Right atrium auricular region (tissue), 2 donors: ENCODE measurements at regions not wholly inside any gene's neighbourhood (a gene's known extent, or its start where the extent isn't known, plus 50 kb on each side); places are given as distances from the start of the nearest gene placed in this dataset.

Experiments
- DNase-seq: peaks from one replicate; pipeline ENCODE4 v3.0.0-alpha.2; 2019; ENCODE audit warnings: low spot score
- H3K27ac ChIP-seq, 2 donors: fragments of 200-600 bp; sonication (generic); 1 replicate in 1 of 2; 2 replicates in 1 of 2; pipeline ENCODE4 v1.5.1; 2016 to 2019
- H3K27me3 ChIP-seq, 2 donors: fragments of 200-600 bp; sonication (generic); one replicate each; pipeline versions ENCODE4 v1.5.1 to v1.6.0; 2017 to 2019
- H3K36me3 ChIP-seq: fragments of 200-600 bp; sonication (generic); one replicate; pipeline ENCODE4 v1.5.1; 2016
- H3K4me1 ChIP-seq, 2 donors: fragments of 200-600 bp; sonication (generic); one replicate each; pipeline versions ENCODE4 v1.5.1 to v1.6.0; 2017 to 2019
- H3K4me3 ChIP-seq, 2 donors: fragments of 200-600 bp; sonication (generic); 1 replicate in 1 of 2; 2 replicates in 1 of 2; pipeline ENCODE4 v1.5.1; 2017 to 2019; ENCODE audit warnings: mild to moderate bottlenecking in 1 of 2, moderate library complexity in 1 of 2
- H3K9me3 ChIP-seq, 2 donors: fragments of 200-600 bp; sonication (generic); one replicate each; pipeline ENCODE4 v1.5.1; 2019
- TF ChIP-seq, protein P1 (sequence below), 2 donors: fragments of 200-600 bp; sonication (generic); IDR thresholded peaks; one replicate each; pipeline ENCODE4 v1.5.1; 2019; ENCODE audit warnings: antibody characterized with exemption in 2 of 2

DNA sequence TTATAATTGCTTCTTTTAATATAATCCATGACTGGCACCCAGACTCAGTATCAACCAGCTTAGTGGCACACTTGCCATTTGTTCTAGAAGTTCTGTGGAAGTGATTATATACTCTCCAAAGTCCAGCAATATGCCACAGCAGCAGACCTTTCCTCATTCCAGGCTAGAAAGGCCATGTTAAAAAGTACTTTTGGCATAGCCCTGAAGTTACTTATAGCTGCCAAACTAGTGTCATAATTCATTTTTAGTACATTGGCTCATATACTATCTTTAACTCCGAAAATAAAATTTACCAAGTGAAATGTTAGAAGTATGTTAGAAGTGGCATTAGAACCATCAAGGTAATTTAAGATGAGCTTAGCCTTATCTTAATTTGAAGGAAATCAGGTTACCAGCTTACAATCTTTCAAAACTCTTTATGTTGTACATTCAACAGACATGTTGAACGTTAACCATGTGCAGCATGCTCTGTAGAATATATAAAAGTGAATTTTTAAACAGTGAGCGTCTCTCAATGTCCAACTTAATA lies 714.2 kb upstream of the LCORL start:
- Histone ChIP-seq H3K4me1 (peaks cover 0 to 23% of the 10 kb centered on the region in 2 donors), H3K27me3 (no peaks in the 10 kb centered on the region), H3K36me3 (no peaks in the 10 kb centered on the region), H3K9me3 (no peaks in the 10 kb centered on the region), H3K27ac (no peak overlapping the region), H3K4me3 (no peak overlapping the region)
- DNase-seq = no peak
- TF ChIP-seq, protein P1, sequence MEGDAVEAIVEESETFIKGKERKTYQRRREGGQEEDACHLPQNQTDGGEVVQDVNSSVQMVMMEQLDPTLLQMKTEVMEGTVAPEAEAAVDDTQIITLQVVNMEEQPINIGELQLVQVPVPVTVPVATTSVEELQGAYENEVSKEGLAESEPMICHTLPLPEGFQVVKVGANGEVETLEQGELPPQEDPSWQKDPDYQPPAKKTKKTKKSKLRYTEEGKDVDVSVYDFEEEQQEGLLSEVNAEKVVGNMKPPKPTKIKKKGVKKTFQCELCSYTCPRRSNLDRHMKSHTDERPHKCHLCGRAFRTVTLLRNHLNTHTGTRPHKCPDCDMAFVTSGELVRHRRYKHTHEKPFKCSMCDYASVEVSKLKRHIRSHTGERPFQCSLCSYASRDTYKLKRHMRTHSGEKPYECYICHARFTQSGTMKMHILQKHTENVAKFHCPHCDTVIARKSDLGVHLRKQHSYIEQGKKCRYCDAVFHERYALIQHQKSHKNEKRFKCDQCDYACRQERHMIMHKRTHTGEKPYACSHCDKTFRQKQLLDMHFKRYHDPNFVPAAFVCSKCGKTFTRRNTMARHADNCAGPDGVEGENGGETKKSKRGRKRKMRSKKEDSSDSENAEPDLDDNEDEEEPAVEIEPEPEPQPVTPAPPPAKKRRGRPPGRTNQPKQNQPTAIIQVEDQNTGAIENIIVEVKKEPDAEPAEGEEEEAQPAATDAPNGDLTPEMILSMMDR (IDR thresholded peaks at IDR 0.05) = no peak

DNA sequence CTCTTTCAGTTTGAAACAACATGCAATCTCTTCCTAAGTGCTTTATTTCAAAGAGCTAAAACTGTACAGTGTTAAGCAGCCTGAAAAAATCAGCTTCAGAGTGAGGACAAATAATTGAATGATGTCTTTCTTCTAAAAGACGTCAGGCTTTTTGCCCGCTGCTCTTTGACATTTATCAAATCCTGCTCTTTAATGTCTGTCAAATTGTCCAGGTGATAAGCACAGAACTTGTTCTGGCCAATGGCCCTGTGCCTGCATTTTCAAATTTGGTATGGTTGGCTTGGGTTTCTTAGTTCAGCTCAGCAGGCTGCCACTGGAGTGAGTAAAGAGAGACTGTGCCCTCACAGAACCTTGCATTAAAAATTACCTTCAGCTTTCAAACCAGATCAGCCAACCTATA lies 712.9 kb upstream of the LCORL start:
- no peaks in the 10 kb centered on the region for H3K9me3 ChIP-seq
- peaks cover 0 to 23% of the 10 kb centered on the region in 2 donors for H3K4me1 ChIP-seq
- no peak for DNase-seq
- H3K4me3 ChIP-seq = no peak overlapping the region
- no peaks in the 10 kb centered on the region for H3K27me3 ChIP-seq
- H3K27ac ChIP-seq = peak overlapping the region in 1 of 2 donors; percentile 12
- H3K36me3 ChIP-seq = no peaks in the 10 kb centered on the region
- TF ChIP-seq, protein P1 (IDR thresholded peaks at IDR 0.05) = no peak

DNA sequence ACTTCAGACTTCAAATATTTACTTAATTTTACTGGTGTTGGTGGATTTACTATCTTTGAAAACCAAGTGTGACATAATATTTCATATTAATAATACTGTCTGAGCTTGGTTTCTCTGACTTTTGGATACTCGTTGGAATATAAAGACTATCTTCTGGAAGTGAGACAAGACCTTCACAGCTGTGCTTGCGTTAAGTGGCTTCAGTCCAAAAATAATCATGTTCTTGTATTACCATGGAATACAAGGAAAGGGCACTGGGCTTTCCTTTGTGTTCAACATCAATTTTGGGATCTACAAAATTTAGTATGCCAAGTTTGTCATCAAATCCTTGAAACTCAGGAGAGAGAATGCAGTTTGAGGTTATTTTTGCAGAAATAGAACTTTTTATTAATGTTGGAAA lies 712.4 kb upstream of the LCORL start:
- no peak overlapping the region for H3K4me3 ChIP-seq
- peaks cover 0 to 23% of the 10 kb centered on the region in 2 donors for H3K4me1 ChIP-seq
- H3K27me3 ChIP-seq = no peaks in the 10 kb centered on the region
- DNase-seq = no peak
- no peaks in the 10 kb centered on the region for H3K9me3 ChIP-seq
- peak overlapping the region in 1 of 2 donors; percentile 12 for H3K27ac ChIP-seq
- H3K36me3 ChIP-seq = no peaks in the 10 kb centered on the region
- TF ChIP-seq, protein P1 (IDR thresholded peaks at IDR 0.05) = no peak

DNA sequence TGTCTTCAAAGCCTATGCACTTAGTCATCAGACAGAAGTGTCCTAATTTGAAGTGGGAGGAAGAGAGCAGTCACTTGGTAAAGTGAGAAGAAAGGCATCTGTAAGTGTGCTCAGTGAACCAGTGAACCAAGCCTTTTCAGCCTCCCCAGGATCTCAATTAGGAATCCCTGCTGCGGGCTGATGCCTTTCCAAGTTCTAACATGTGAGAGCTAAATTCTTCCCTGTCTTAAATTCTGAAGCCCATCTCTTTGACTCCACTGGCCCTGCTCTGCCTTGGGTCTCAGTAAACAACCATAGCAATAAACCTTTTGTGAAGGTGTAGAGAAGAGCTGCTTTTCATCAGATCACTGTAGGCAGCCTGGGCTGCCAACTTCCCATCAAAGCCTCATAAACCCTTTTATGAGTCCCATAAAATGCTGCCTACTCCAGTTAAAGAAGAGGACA lies 701.2 kb upstream of the LCORL start:
- no peak for DNase-seq
- TF ChIP-seq, protein P1 (IDR thresholded peaks at IDR 0.05) = no peak
- Histone ChIP-seq H3K4me3 (no peak overlapping the region), H3K27me3 (no peaks in the 10 kb centered on the region), H3K4me1 (no peaks in the 10 kb centered on the region), H3K9me3 (peaks cover 0 to 4% of the 10 kb centered on the region in 2 donors), H3K36me3 (no peaks in the 10 kb centered on the region), H3K27ac (no peak overlapping the region)

DNA sequence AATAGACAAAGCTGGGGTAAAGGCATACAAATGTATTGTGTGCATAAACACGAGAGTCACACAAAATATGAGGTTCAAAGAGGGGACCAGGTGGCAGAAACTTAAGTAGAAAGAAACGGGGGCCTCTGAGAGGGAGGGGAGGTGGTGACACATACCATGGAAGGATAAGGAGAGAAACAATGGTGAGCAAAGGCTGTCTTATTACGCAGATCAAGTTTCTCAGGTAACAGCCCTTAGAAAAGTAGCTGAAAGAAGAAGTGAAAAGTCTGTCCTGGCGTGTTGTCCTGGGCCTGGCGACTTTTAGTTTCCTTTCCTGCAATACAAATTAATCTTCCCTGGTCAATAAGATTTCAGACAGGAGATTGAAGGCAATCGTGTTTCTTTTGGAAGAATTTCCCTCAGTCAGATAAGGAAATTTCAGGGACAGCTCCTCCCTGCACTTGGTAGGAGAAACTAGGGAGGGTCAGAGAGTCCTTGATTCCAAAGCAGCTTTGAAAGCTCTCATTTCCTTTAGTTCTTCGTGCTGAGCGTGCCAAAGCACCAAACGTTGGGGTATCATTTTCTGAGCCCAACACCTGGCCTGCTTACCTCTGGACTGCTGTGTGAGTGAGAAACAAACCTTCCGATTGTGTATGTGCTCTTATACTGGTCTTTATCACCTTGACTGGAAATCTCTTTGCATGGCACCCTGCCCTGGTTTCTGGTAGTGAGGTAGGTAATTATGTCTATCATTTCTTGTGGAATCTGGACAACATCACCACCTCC lies 676.7 kb upstream of the LCORL start:
- Histone ChIP-seq H3K4me3 (no peak overlapping the region), H3K4me1 (no peaks in the 10 kb centered on the region), H3K27me3 (no peaks in the 10 kb centered on the region), H3K27ac (no peak overlapping the region), H3K36me3 (no peaks in the 10 kb centered on the region), H3K9me3 (no peaks in the 10 kb centered on the region)
- DNase-seq = no peak
- TF ChIP-seq, protein P1 (IDR thresholded peaks at IDR 0.05) = no peak
